CD4-positive, alpha-beta T cell treated with Interleukin-21 for 1 hour (primary cell): ENCODE measurements at regions not wholly inside any gene's neighbourhood (a gene's known extent, or its start where the extent isn't known, plus 50 kb on each side); places are given as distances from the start of the nearest gene placed in this dataset.
"Not testable (repeated sequence)": the region's sequence is repeated elsewhere in the genome, so short reads cannot be mapped to it uniquely, and the experiment has no call there.

Source experiments
- DNase-seq: peaks from one replicate; pipeline ENCODE4 v3.0.0-alpha.2; 2020

GRCh38 chr11:13137844-13138301 lies 128.8 kb downstream of the RASSF10 start:
- DNase-seq = no peak

GRCh38 chr11:13139085-13139484 lies 130.0 kb downstream of the RASSF10 start:
- DNase-seq = not testable (repeated sequence)

- no peak for DNase-seq
Observed at GRCh38 chr11:13140028-13140870, 131.1 kb downstream of the RASSF10 start.

GRCh38 chr11:13140873-13141655 lies 131.9 kb downstream of the RASSF10 start:
- no peak for DNase-seq

GRCh38 chr11:13141731-13142709 lies 132.9 kb downstream of the RASSF10 start:
- no peak for DNase-seq

- no peak for DNase-seq
Observed at GRCh38 chr11:13143486-13144297, 133.9 kb upstream of the BMAL1 start.

- no peak for DNase-seq
Observed at GRCh38 chr11:13145461-13145860, 132.1 kb upstream of the BMAL1 start.

- DNase-seq = no peak
Observed at GRCh38 chr11:13149991-13150390, 127.6 kb upstream of the BMAL1 start.

- DNase-seq = no peak
Observed at GRCh38 chr11:13150487-13150886, 127.1 kb upstream of the BMAL1 start.

GRCh38 chr11:13152264-13152663 lies 125.3 kb upstream of the BMAL1 start:
- DNase-seq = no peak

- DNase-seq = no peak
Observed at GRCh38 chr11:13152736-13153541, 124.7 kb upstream of the BMAL1 start.

- not testable (repeated sequence) for DNase-seq
Observed at GRCh38 chr11:13154374-13154773, 123.2 kb upstream of the BMAL1 start.

GRCh38 chr11:13160346-13160745 lies 117.2 kb upstream of the BMAL1 start:
- no peak for DNase-seq

GRCh38 chr11:13160806-13161205 lies 116.8 kb upstream of the BMAL1 start:
- no peak for DNase-seq

- no peak for DNase-seq
Observed at GRCh38 chr11:13163158-13163557, 114.4 kb upstream of the BMAL1 start.

- DNase-seq = no peak
Observed at GRCh38 chr11:13166036-13166435, 111.6 kb upstream of the BMAL1 start.

- DNase-seq = no peak
Observed at GRCh38 chr11:13168271-13168670, 109.3 kb upstream of the BMAL1 start.

- no peak for DNase-seq
Observed at GRCh38 chr11:13169709-13170108, 107.9 kb upstream of the BMAL1 start.

GRCh38 chr11:13174090-13174489 lies 103.5 kb upstream of the BMAL1 start:
- no peak for DNase-seq

- peak; percentile 30 for DNase-seq
Observed at GRCh38 chr11:13183094-13183825, 94.3 kb upstream of the BMAL1 start.
